ENCODE measurements at regions not wholly inside any gene's neighbourhood (a gene's known extent, or its start where the extent isn't known, plus 50 kb on each side); places are given as distances from the start of the nearest gene placed in this dataset.

DNA sequence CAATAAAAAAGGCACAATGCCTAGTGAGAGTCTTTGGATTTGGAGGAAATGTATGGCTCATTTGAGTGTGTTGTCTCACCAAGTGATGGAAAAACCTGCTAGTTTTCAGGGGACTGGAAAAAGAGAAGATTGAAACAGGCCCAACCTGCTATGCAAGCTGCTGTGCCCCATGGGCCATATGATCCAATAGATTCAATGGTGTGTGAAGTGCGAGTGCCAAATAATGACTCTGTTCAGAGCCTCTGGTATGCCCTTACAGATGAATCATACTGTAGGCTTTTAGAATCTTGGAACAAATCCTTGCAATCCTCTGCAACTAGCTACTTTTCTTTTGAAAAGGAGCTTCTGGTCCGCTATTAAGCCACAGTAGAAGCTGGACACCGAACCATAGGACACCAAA, 529.8 kb upstream of the CNTNAP5 start:
- TF ChIP-seq, protein P1, sequence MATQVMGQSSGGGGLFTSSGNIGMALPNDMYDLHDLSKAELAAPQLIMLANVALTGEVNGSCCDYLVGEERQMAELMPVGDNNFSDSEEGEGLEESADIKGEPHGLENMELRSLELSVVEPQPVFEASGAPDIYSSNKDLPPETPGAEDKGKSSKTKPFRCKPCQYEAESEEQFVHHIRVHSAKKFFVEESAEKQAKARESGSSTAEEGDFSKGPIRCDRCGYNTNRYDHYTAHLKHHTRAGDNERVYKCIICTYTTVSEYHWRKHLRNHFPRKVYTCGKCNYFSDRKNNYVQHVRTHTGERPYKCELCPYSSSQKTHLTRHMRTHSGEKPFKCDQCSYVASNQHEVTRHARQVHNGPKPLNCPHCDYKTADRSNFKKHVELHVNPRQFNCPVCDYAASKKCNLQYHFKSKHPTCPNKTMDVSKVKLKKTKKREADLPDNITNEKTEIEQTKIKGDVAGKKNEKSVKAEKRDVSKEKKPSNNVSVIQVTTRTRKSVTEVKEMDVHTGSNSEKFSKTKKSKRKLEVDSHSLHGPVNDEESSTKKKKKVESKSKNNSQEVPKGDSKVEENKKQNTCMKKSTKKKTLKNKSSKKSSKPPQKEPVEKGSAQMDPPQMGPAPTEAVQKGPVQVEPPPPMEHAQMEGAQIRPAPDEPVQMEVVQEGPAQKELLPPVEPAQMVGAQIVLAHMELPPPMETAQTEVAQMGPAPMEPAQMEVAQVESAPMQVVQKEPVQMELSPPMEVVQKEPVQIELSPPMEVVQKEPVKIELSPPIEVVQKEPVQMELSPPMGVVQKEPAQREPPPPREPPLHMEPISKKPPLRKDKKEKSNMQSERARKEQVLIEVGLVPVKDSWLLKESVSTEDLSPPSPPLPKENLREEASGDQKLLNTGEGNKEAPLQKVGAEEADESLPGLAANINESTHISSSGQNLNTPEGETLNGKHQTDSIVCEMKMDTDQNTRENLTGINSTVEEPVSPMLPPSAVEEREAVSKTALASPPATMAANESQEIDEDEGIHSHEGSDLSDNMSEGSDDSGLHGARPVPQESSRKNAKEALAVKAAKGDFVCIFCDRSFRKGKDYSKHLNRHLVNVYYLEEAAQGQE (IDR thresholded peaks at IDR 0.05; ENCODE audit: insufficient read depth in 1 of 2, low read depth in 2 of 2, low read length in 2 of 2), result no peak
- TF ChIP-seq SIN3A (IDR thresholded peaks at IDR 0.05; ENCODE audit: borderline replicate concordance, insufficient read depth, low read length) (no peak), FOXP2 (optimal IDR thresholded peaks at IDR 0.05; ENCODE audit: borderline replicate concordance, extremely low read depth, extremely low read length, insufficient read depth) (no peak), POLR2AphosphoS5 (IDR thresholded peaks at IDR 0.05; ENCODE audit: low read depth, low read length) (no peak), TAF1 (IDR thresholded peaks at IDR 0.05; ENCODE audit: borderline replicate concordance, insufficient read depth, low read length) (no peak)

DNA sequence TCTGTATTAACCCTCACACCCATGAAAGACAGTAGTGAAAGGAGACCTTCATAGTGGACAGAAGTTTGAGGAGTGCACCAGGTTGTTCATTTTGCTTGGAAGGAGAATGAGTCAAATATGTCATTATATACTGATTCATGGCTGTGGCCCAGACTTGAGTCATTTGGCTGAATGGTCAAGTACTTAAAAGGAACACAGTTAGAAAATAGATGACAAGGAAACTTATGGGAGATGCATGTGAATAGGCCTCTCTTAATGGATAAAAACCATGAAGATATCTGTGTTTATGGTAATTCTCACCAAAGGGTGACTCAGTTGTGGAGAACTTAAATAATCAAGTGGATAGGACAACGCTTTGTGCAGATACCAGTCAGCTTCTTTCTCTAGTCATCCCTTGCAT, 524.7 kb upstream of the CNTNAP5 start:
- no peak for TF ChIP-seq TAF1 (IDR thresholded peaks at IDR 0.05; ENCODE audit: borderline replicate concordance, insufficient read depth, low read length)
- TF ChIP-seq, protein P1 (IDR thresholded peaks at IDR 0.05; ENCODE audit: insufficient read depth in 1 of 2, low read depth in 2 of 2, low read length in 2 of 2), result no peak
- no peak for TF ChIP-seq POLR2AphosphoS5 (IDR thresholded peaks at IDR 0.05; ENCODE audit: low read depth, low read length)
- no peak for TF ChIP-seq SIN3A (IDR thresholded peaks at IDR 0.05; ENCODE audit: borderline replicate concordance, insufficient read depth, low read length)
- TF ChIP-seq FOXP2 (optimal IDR thresholded peaks at IDR 0.05; ENCODE audit: borderline replicate concordance, extremely low read depth, extremely low read length, insufficient read depth), result no peak

DNA sequence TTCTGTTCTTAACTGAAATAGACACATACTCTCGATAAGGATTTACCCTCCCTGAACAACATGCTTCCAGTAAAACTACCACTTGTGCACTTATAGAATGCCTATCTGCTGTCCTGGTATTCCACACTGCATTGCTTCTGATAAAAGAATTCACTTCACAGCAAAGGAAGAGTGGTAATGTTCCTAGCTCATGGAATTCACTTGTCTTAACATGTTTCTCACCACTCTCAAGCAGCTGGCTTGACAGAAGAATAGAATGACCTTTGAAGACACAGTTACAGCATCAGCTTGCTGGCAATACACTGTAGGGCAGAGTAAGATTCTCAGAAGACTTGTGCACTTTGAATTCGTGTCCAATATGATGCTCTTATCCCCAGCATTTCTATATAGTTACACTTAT, 524.1 kb upstream of the CNTNAP5 start:
- TF ChIP-seq TAF1 (IDR thresholded peaks at IDR 0.05; ENCODE audit: borderline replicate concordance, insufficient read depth, low read length) (no peak), FOXP2 (optimal IDR thresholded peaks at IDR 0.05; ENCODE audit: borderline replicate concordance, extremely low read depth, extremely low read length, insufficient read depth) (no peak), SIN3A (IDR thresholded peaks at IDR 0.05; ENCODE audit: borderline replicate concordance, insufficient read depth, low read length) (no peak), POLR2AphosphoS5 (IDR thresholded peaks at IDR 0.05; ENCODE audit: low read depth, low read length) (no peak)
- TF ChIP-seq, protein P1 (IDR thresholded peaks at IDR 0.05; ENCODE audit: insufficient read depth in 1 of 2, low read depth in 2 of 2, low read length in 2 of 2), result no peak

DNA sequence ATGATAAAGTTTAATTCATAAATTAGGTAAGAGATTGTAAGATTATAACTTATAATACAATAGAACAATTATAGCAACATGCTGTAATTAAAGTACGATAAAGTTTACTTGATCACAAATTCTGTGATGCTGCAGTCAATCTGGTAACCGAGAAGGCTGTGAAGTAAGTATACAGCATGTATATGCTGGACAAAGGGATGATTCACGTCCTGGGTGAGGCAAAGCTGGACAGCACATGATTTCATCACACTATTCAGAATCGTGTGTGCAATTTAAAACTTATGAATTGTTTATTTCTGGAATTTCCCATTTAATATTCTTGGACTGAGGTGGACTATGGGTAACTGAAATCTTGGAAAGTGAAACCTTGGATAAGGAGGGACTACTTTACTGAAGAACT, 522.2 kb upstream of the CNTNAP5 start:
- TF ChIP-seq, protein P1 (IDR thresholded peaks at IDR 0.05; ENCODE audit: insufficient read depth in 1 of 2, low read depth in 2 of 2, low read length in 2 of 2), result no peak
- TF ChIP-seq TAF1 (IDR thresholded peaks at IDR 0.05; ENCODE audit: borderline replicate concordance, insufficient read depth, low read length) (no peak), FOXP2 (optimal IDR thresholded peaks at IDR 0.05; ENCODE audit: borderline replicate concordance, extremely low read depth, extremely low read length, insufficient read depth) (no peak), POLR2AphosphoS5 (IDR thresholded peaks at IDR 0.05; ENCODE audit: low read depth, low read length) (no peak), SIN3A (IDR thresholded peaks at IDR 0.05; ENCODE audit: borderline replicate concordance, insufficient read depth, low read length) (no peak)

DNA sequence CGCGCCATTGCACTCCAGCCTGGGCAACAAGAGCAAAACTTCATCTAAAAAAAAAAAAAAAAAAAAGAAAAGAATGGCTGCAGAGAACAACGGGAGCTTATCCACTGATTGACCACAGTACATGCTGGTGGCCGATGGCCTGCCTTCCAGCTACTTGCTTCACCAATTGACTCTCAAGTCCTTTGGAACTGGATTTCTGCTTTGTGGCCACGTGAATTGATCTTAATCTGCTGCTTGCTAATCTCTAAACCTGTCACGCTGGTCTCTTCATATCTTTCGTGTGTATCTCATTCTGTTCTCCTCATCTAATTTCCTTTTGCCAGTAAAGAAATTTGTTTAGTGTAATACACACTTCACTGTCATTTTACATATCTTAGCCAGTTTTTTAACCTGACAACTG, 512.5 kb upstream of the CNTNAP5 start:
- TF ChIP-seq POLR2AphosphoS5 (IDR thresholded peaks at IDR 0.05; ENCODE audit: low read depth, low read length), result no peak
- TF ChIP-seq, protein P1 (IDR thresholded peaks at IDR 0.05; ENCODE audit: insufficient read depth in 1 of 2, low read depth in 2 of 2, low read length in 2 of 2), result no peak
- no peak for TF ChIP-seq SIN3A (IDR thresholded peaks at IDR 0.05; ENCODE audit: borderline replicate concordance, insufficient read depth, low read length)
- TF ChIP-seq FOXP2 (optimal IDR thresholded peaks at IDR 0.05; ENCODE audit: borderline replicate concordance, extremely low read depth, extremely low read length, insufficient read depth), result no peak
- no peak for TF ChIP-seq TAF1 (IDR thresholded peaks at IDR 0.05; ENCODE audit: borderline replicate concordance, insufficient read depth, low read length)
